Neural progenitor cell (in vitro differentiated cells): ENCODE measurements at regions not wholly inside any gene's neighbourhood (a gene's known extent, or its start where the extent isn't known, plus 50 kb on each side); places are given as distances from the start of the nearest gene placed in this dataset.

Experiments used
- DNase-seq: peaks from one replicate; pipeline ENCODE4 v3.0.0-alpha.2; 2016; ENCODE audit warnings: low spot score
- H2AFZ ChIP-seq: fragments of 200-600 bp; sonication (generic); replicated peaks from 2 replicates; pipeline ENCODE4 v1.6.1; 2016; ENCODE audit warnings: antibody characterized with exemption
- H3F3A ChIP-seq: fragments of 200-600 bp; sonication (generic); 2 replicates; pipeline ENCODE4 v1.6.1; 2016; ENCODE audit warnings: antibody characterized with exemption, low read depth
- H3K27ac ChIP-seq: fragments of 200-600 bp; sonication (generic); 2 replicates; pipeline ENCODE4 v1.5.1; 2016; ENCODE audit warnings: mild to moderate bottlenecking
- H3K27me3 ChIP-seq: fragments of 200-600 bp; sonication (generic); 2 replicates; pipeline ENCODE4 v1.6.1; 2016; ENCODE audit warnings: mild to moderate bottlenecking, moderate library complexity
- H3K36me3 ChIP-seq: fragments of 200-600 bp; sonication (generic); 2 replicates; pipeline ENCODE4 v1.5.1; 2016
- H3K4me1 ChIP-seq: fragments of 200-600 bp; sonication (generic); 2 replicates; pipeline ENCODE4 v1.6.1; 2016; ENCODE audit warnings: mixed run types
- H3K4me2 ChIP-seq: fragments of 200-600 bp; sonication (generic); 2 replicates; pipeline ENCODE4 v1.6.1; 2016
- H3K4me3 ChIP-seq: fragments of 200-600 bp; sonication (generic); 2 replicates; pipeline ENCODE4 v1.5.1; 2016
- H3K79me2 ChIP-seq: fragments of 200-600 bp; sonication (generic); 2 replicates; pipeline ENCODE4 v1.6.1; 2016; ENCODE audit warnings: low read depth
- H3K9ac ChIP-seq: fragments of 200-600 bp; sonication (generic); 2 replicates; pipeline ENCODE4 v1.6.1; 2016
- H3K9me3 ChIP-seq: fragments of 200-600 bp; sonication (generic); 2 replicates; pipeline ENCODE4 v1.5.1; 2016; ENCODE audit warnings: low read depth
- H4K20me1 ChIP-seq: fragments of 200-600 bp; sonication (generic); 2 replicates; pipeline ENCODE4 v1.6.1; 2016; ENCODE audit warnings: low read depth
- H3K27ac Mint-ChIP-seq: 3 replicates; pipeline ENCODE4 v1.8.0; 2021; ENCODE audit warnings: mixed read lengths
- H3K27me3 Mint-ChIP-seq: 2 replicates; pipeline ENCODE4 v1.8.0; 2022; ENCODE audit warnings: low read depth, mild to moderate bottlenecking, inconsistent platforms, moderate library complexity, mixed read lengths; ENCODE audit not compliant: insufficient read depth
- H3K36me3 Mint-ChIP-seq: 3 replicates; pipeline ENCODE4 v1.8.0; 2021; ENCODE audit warnings: mixed read lengths
- H3K4me1 Mint-ChIP-seq: 3 replicates; pipeline ENCODE4 v1.8.0; 2021; ENCODE audit warnings: mixed read lengths
- H3K4me3 Mint-ChIP-seq: 3 replicates; pipeline ENCODE4 v1.8.0; 2021; ENCODE audit warnings: mild to moderate bottlenecking, moderate library complexity, mixed read lengths
- H3K9me3 Mint-ChIP-seq: 3 replicates; pipeline ENCODE4 v1.8.0; 2020; ENCODE audit warnings: mixed read lengths
- CTCF ChIP-seq: fragments of 200-600 bp; sonication (generic); IDR thresholded peaks from 2 replicates; pipeline ENCODE4 v1.5.1; 2017; ENCODE audit warnings: antibody characterized with exemption, mild to moderate bottlenecking
- EZH2 ChIP-seq: fragments of 200-600 bp; sonication (generic); IDR thresholded peaks from 2 replicates; pipeline ENCODE4 v1.6.1; 2017; ENCODE audit warnings: antibody characterized with exemption, mild to moderate bottlenecking, moderate library complexity
- EZH2phosphoT487 ChIP-seq: fragments of 200-600 bp; sonication (generic); IDR thresholded peaks from 2 replicates; pipeline ENCODE4 v1.6.1; 2017; ENCODE audit warnings: antibody characterized with exemption

DNA sequence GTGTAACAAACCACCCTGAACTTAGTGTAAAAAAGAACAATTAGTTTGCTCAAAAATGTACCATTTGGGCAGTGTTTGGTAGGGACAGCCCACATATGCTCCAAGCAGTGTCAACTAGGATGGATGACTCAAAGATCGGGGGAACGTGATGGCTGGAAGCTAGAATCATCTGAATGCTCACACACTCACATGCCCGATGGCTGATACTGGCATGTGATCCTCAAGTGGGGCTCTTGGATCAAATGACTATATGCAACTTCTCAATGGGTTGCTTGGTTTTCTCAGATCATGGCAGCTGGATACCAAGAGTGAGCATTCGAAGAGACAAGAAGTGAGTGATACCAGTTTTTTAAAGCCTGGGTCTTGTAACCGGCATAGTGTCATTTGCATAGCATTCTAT is 335.9 kb upstream of the KCNMB2 start:
- Histone ChIP-seq H3K4me3 (no peak overlapping the region), H3K4me2 (no peak overlapping the region), H4K20me1 (no peaks in the 10 kb centered on the region), H3K36me3 (no peaks in the 10 kb centered on the region), H3F3A (no peaks in the 10 kb centered on the region), H2AFZ (no peak overlapping the region), H3K79me2 (no peaks in the 10 kb centered on the region), H3K27me3 (no peaks in the 10 kb centered on the region), H3K27ac (no peak overlapping the region), H3K9ac (no peak overlapping the region), H3K4me1 (peaks cover 15% of the 10 kb centered on the region), H3K9me3 (no peaks in the 10 kb centered on the region)
- no peak overlapping the region for H3K27ac Mint-ChIP-seq
- H3K27me3 Mint-ChIP-seq: peaks cover 3% of the 10 kb centered on the region
- no peak overlapping the region for H3K4me3 Mint-ChIP-seq
- H3K4me1 Mint-ChIP-seq: peaks cover 29% of the 10 kb centered on the region
- H3K36me3 Mint-ChIP-seq: no peaks in the 10 kb centered on the region
- no peak for TF ChIP-seq CTCF
- TF ChIP-seq EZH2phosphoT487: no peak
- no peak for TF ChIP-seq EZH2
- no peaks in the 10 kb centered on the region for H3K9me3 Mint-ChIP-seq
- DNase-seq: no peak

DNA sequence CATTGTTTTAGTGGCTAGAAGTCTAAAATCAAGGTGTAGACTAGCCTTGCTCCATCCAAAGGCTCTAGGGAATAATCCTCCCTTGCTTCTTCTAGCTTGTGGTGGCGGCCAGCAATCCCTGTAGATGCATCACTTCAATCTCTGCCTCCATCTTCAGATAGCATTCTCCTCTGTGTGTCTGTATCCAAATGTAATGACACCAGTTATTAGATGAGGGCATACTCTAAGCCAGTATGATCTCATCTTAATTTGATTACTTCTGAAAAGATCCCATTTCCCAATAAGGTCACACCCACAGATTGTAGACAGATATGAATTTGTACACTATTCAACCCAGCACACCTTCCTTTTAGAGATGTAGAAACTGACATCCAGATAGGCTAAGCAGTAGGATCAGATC is 334.5 kb upstream of the KCNMB2 start:
- Mint-ChIP-seq H3K4me1 (peaks cover 31% of the 10 kb centered on the region), H3K27ac (no peak overlapping the region), H3K4me3 (no peak overlapping the region), H3K9me3 (no peaks in the 10 kb centered on the region), H3K27me3 (peaks cover 3% of the 10 kb centered on the region), H3K36me3 (no peaks in the 10 kb centered on the region)
- H3K36me3 ChIP-seq: no peaks in the 10 kb centered on the region
- no peak overlapping the region for H3K4me2 ChIP-seq
- no peak overlapping the region for H3K27ac ChIP-seq
- no peaks in the 10 kb centered on the region for H4K20me1 ChIP-seq
- no peaks in the 10 kb centered on the region for H3K79me2 ChIP-seq
- H3K27me3 ChIP-seq: no peaks in the 10 kb centered on the region
- TF ChIP-seq EZH2phosphoT487: no peak
- TF ChIP-seq EZH2: no peak
- TF ChIP-seq CTCF: no peak
- no peaks in the 10 kb centered on the region for H3K9me3 ChIP-seq
- H3K9ac ChIP-seq: no peak overlapping the region
- peaks cover 25% of the 10 kb centered on the region for H3K4me1 ChIP-seq
- no peak overlapping the region for H2AFZ ChIP-seq
- no peak for DNase-seq
- H3F3A ChIP-seq: peaks cover 6% of the 10 kb centered on the region
- no peak overlapping the region for H3K4me3 ChIP-seq

DNA sequence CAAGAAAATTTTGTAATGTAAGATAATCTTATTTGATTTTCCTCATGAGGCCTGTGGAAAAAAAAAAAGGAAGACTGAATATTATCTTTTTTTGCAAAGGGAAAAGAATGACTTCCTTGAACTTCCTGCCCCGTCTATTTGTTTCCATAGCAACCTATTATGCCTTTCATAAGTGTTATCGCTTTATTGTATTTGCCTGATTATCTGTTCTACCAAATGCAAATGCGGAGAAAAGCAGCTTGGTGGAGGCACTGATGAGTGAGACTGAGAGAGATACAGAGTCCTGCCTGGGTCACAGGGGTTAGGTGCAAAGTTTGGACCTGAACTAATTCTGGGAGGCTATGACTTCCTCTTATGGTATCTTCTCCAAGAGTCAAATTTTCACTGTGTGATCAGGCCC is 334.0 kb upstream of the KCNMB2 start:
- Mint-ChIP-seq H3K9me3 (no peaks in the 10 kb centered on the region), H3K4me3 (no peak overlapping the region), H3K36me3 (no peaks in the 10 kb centered on the region), H3K4me1 (peaks cover 27% of the 10 kb centered on the region), H3K27ac (no peak overlapping the region), H3K27me3 (peaks cover 3% of the 10 kb centered on the region)
- H3K9me3 ChIP-seq: no peaks in the 10 kb centered on the region
- H3K9ac ChIP-seq: no peak overlapping the region
- no peak overlapping the region for H2AFZ ChIP-seq
- no peaks in the 10 kb centered on the region for H4K20me1 ChIP-seq
- no peak overlapping the region for H3K27ac ChIP-seq
- H3K79me2 ChIP-seq: no peaks in the 10 kb centered on the region
- no peak overlapping the region for H3K4me3 ChIP-seq
- H3F3A ChIP-seq: peaks cover 10% of the 10 kb centered on the region
- TF ChIP-seq EZH2 (no peak), CTCF (no peak), EZH2phosphoT487 (no peak)
- no peak overlapping the region for H3K4me2 ChIP-seq
- no peaks in the 10 kb centered on the region for H3K36me3 ChIP-seq
- DNase-seq: no peak
- H3K4me1 ChIP-seq: peaks cover 30% of the 10 kb centered on the region
- no peaks in the 10 kb centered on the region for H3K27me3 ChIP-seq

DNA sequence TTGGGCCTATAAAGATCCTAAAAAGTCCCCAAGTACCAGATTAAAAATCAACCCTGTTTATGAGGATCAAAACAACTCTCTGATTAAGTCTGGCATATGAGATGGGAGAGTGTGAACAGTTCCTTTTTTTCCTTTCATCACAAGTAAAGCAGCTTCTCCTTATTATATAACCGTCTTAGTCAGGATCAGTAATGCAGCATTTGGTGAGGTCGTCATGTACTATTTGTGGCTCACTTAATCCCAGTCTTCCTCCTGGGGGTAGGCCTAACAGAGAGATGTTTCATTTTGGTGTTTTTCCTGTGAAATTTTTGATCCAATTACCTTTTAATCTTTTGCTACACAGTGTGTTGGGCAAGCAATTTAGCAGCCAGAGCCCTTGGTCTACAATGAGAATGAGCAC is 333.1 kb upstream of the KCNMB2 start:
- Histone ChIP-seq H3K9ac (no peak overlapping the region), H3K9me3 (no peaks in the 10 kb centered on the region), H3K27me3 (no peaks in the 10 kb centered on the region), H3K79me2 (no peaks in the 10 kb centered on the region), H3K4me1 (peaks cover 31% of the 10 kb centered on the region), H3K36me3 (no peaks in the 10 kb centered on the region), H3F3A (peaks cover 10% of the 10 kb centered on the region), H2AFZ (no peak overlapping the region), H3K4me3 (no peak overlapping the region), H3K4me2 (no peak overlapping the region), H4K20me1 (no peaks in the 10 kb centered on the region), H3K27ac (no peak overlapping the region)
- TF ChIP-seq CTCF (no peak), EZH2phosphoT487 (no peak), EZH2 (no peak)
- no peaks in the 10 kb centered on the region for H3K9me3 Mint-ChIP-seq
- DNase-seq: no peak
- H3K4me3 Mint-ChIP-seq: no peak overlapping the region
- no peaks in the 10 kb centered on the region for H3K36me3 Mint-ChIP-seq
- H3K27ac Mint-ChIP-seq: no peak overlapping the region
- H3K4me1 Mint-ChIP-seq: peaks cover 31% of the 10 kb centered on the region
- peaks cover 3% of the 10 kb centered on the region for H3K27me3 Mint-ChIP-seq
